ENCODE measurements at regions not wholly inside any gene's neighbourhood (a gene's known extent, or its start where the extent isn't known, plus 50 kb on each side); places are given as distances from the start of the nearest gene placed in this dataset.

GRCh38 chr13:109297628-109298027, 488.8 kb downstream of the IRS2 start:
- DNase-seq (ENCODE audit: low read depth) = no peak
- no peak for TF ChIP-seq CTCF (IDR thresholded peaks at IDR 0.05; ENCODE audit: insufficient read depth, low read depth, low read length, missing control alignments)

GRCh38 chr13:109293166-109293565, 493.2 kb downstream of the IRS2 start:
- no peak for TF ChIP-seq CTCF (IDR thresholded peaks at IDR 0.05; ENCODE audit: insufficient read depth, low read depth, low read length, missing control alignments)
- no peak for DNase-seq (ENCODE audit: low read depth)
- H3K4me3 ChIP-seq (ENCODE audit: low read depth, low read length) = no peak overlapping the region

More at GRCh38 chr13:109297628-109298027, 488.8 kb downstream of the IRS2 start:
- no peak overlapping the region for H3K4me3 ChIP-seq (ENCODE audit: low read depth, low read length)

- TF ChIP-seq CTCF (IDR thresholded peaks at IDR 0.05; ENCODE audit: insufficient read depth, low read depth, low read length, missing control alignments) = no peak
- no peak for DNase-seq (ENCODE audit: low read depth)
- no peak overlapping the region for H3K4me3 ChIP-seq (ENCODE audit: low read depth, low read length)
Measured at GRCh38 chr13:109288151-109288709, 498.2 kb downstream of the IRS2 start.

- DNase-seq (ENCODE audit: low read depth) = no peak
- no peak for TF ChIP-seq CTCF (IDR thresholded peaks at IDR 0.05; ENCODE audit: insufficient read depth, low read depth, low read length, missing control alignments)
- H3K4me3 ChIP-seq (ENCODE audit: low read depth, low read length) = no peak overlapping the region
Measured at GRCh38 chr13:109287553-109287952, 498.8 kb downstream of the IRS2 start.

- no peak for TF ChIP-seq CTCF (IDR thresholded peaks at IDR 0.05; ENCODE audit: insufficient read depth, low read depth, low read length, missing control alignments)
- DNase-seq (ENCODE audit: low read depth) = no peak
- no peak overlapping the region for H3K4me3 ChIP-seq (ENCODE audit: low read depth, low read length)
Measured at GRCh38 chr13:109285586-109285985, 500.8 kb downstream of the IRS2 start.

- DNase-seq (ENCODE audit: low read depth) = no peak
- H3K4me3 ChIP-seq (ENCODE audit: low read depth, low read length) = no peak overlapping the region
- TF ChIP-seq CTCF (IDR thresholded peaks at IDR 0.05; ENCODE audit: insufficient read depth, low read depth, low read length, missing control alignments) = no peak
Measured at GRCh38 chr13:109281903-109282635, 504.3 kb downstream of the IRS2 start.

Data from GM12865 (cell line).